Activated naive CD4-positive, alpha-beta T cell treated with anti-CD3 and anti-CD28 coated beads, Interleukin-2, amount 50 U/mL, for 72 hours (primary cell): ENCODE measurements at regions not wholly inside any gene's neighbourhood (a gene's known extent, or its start where the extent isn't known, plus 50 kb on each side); places are given as distances from the start of the nearest gene placed in this dataset.

Experiments used
- ATAC-seq, 2 donors: fragments of 150-1000 bp; cut with Tn5 transposase; 2 replicates each; pipeline ENCODE4 v1.10.0; 2021; ENCODE audit warnings: mild to moderate bottlenecking in 2 of 2, moderate library complexity in 2 of 2
- DNase-seq, 2 donors: peaks; one replicate each; pipeline ENCODE4 v3.0.0; 2021 to 2022; ENCODE audit warnings: low spot score in 2 of 2
- H3K27ac Mint-ChIP-seq, 2 donors: one replicate each; pipeline ENCODE4 v1.8.0; 2022; ENCODE audit warnings: mild to moderate bottlenecking in 2 of 2, mixed read lengths in 2 of 2
- H3K36me3 Mint-ChIP-seq, 2 donors: one replicate each; pipeline ENCODE4 v1.8.0; 2022; ENCODE audit warnings: mixed read lengths in 2 of 2
- H3K9me3 Mint-ChIP-seq, 2 donors: one replicate each; pipeline ENCODE4 v1.8.0; 2022; ENCODE audit warnings: mixed read lengths in 2 of 2

GRCh38 chr4:167435786-167436185 is 201.5 kb upstream of the SPOCK3 start:
- ATAC-seq: no peak
- Mint-ChIP-seq H3K9me3 (peaks cover 14 to 21% of the 10 kb centered on the region in 2 donors), H3K36me3 (no peaks in the 10 kb centered on the region), H3K27ac (no peak overlapping the region)
- no peak for DNase-seq

- Mint-ChIP-seq H3K27ac (no peak overlapping the region), H3K9me3 (peaks cover 5 to 6% of the 10 kb centered on the region in 2 donors), H3K36me3 (no peaks in the 10 kb centered on the region)
- no peak for DNase-seq
- ATAC-seq: no peak
These were observed 209.5 kb upstream of the SPOCK3 start for GRCh38 chr4:167443841-167444240.

- Mint-ChIP-seq H3K27ac (no peak overlapping the region), H3K36me3 (no peaks in the 10 kb centered on the region), H3K9me3 (peaks cover 5 to 13% of the 10 kb centered on the region in 2 donors)
- DNase-seq (no peak), ATAC-seq (no peak)
These were observed 218.7 kb upstream of the SPOCK3 start for GRCh38 chr4:167452922-167453430.

GRCh38 chr4:167456619-167457018 is 222.3 kb upstream of the SPOCK3 start:
- no peak for DNase-seq
- no peak for ATAC-seq
- Mint-ChIP-seq H3K36me3 (no peaks in the 10 kb centered on the region), H3K9me3 (peaks cover 9 to 17% of the 10 kb centered on the region in 2 donors), H3K27ac (no peak overlapping the region)

GRCh38 chr4:167469436-167469835 is 235.1 kb upstream of the SPOCK3 start:
- DNase-seq: no peak
- Mint-ChIP-seq H3K36me3 (no peaks in the 10 kb centered on the region), H3K27ac (no peak overlapping the region), H3K9me3 (peaks cover 4% of the 10 kb centered on the region in 2 donors)
- ATAC-seq: no peak

GRCh38 chr4:167475951-167476350 is 241.7 kb upstream of the SPOCK3 start:
- peaks cover 8 to 9% of the 10 kb centered on the region in 2 donors for H3K9me3 Mint-ChIP-seq
- H3K27ac Mint-ChIP-seq: no peak overlapping the region
- ATAC-seq (no peak), DNase-seq (no peak)
- no peaks in the 10 kb centered on the region for H3K36me3 Mint-ChIP-seq

- Mint-ChIP-seq H3K9me3 (peaks cover 11 to 14% of the 10 kb centered on the region in 2 donors), H3K36me3 (peaks cover 0 to 12% of the 10 kb centered on the region in 2 donors), H3K27ac (no peak overlapping the region)
- DNase-seq (no peak), ATAC-seq (no peak)
These were observed 257.7 kb upstream of the SPOCK3 start for GRCh38 chr4:167492007-167492406.

GRCh38 chr4:167509551-167509950 is 275.3 kb upstream of the SPOCK3 start:
- Mint-ChIP-seq H3K36me3 (no peaks in the 10 kb centered on the region), H3K9me3 (peaks cover 21 to 32% of the 10 kb centered on the region in 2 donors), H3K27ac (no peak overlapping the region)
- no peak for DNase-seq
- ATAC-seq: no peak

- no peak for DNase-seq
- H3K36me3 Mint-ChIP-seq: no peaks in the 10 kb centered on the region
These were observed 289.8 kb upstream of the SPOCK3 start for GRCh38 chr4:167524091-167524490.

GRCh38 chr4:167537761-167538160 is 303.5 kb upstream of the SPOCK3 start:
- H3K27ac Mint-ChIP-seq: no peak overlapping the region
- peaks cover 0 to 4% of the 10 kb centered on the region in 2 donors for H3K9me3 Mint-ChIP-seq
- no peak for DNase-seq
- no peak for ATAC-seq
- no peaks in the 10 kb centered on the region for H3K36me3 Mint-ChIP-seq

More at GRCh38 chr4:167524091-167524490, 289.8 kb upstream of the SPOCK3 start:
- no peak for ATAC-seq
- Mint-ChIP-seq H3K27ac (no peak overlapping the region), H3K9me3 (peaks cover 9 to 14% of the 10 kb centered on the region in 2 donors)

GRCh38 chr4:167541286-167541685 is 307.0 kb upstream of the SPOCK3 start:
- Mint-ChIP-seq H3K36me3 (no peaks in the 10 kb centered on the region), H3K9me3 (peaks cover 9 to 12% of the 10 kb centered on the region in 2 donors), H3K27ac (no peak overlapping the region)
- DNase-seq (no peak), ATAC-seq (no peak)

- Mint-ChIP-seq H3K27ac (no peak overlapping the region), H3K9me3 (peaks cover 10 to 17% of the 10 kb centered on the region in 2 donors), H3K36me3 (no peaks in the 10 kb centered on the region)
- ATAC-seq (no peak), DNase-seq (no peak)
These were observed 310.1 kb upstream of the SPOCK3 start for GRCh38 chr4:167544391-167544790.

GRCh38 chr4:167550021-167550420 is 315.7 kb upstream of the SPOCK3 start:
- ATAC-seq: no peak
- Mint-ChIP-seq H3K9me3 (peaks cover 20 to 29% of the 10 kb centered on the region in 2 donors), H3K27ac (no peak overlapping the region), H3K36me3 (no peaks in the 10 kb centered on the region)
- no peak for DNase-seq

GRCh38 chr4:167555338-167556022 is 321.2 kb upstream of the SPOCK3 start:
- no peak overlapping the region for H3K27ac Mint-ChIP-seq
- DNase-seq (no peak), ATAC-seq (no peak)
- peaks cover 25 to 32% of the 10 kb centered on the region in 2 donors for H3K9me3 Mint-ChIP-seq
- peaks cover 0 to 6% of the 10 kb centered on the region in 2 donors for H3K36me3 Mint-ChIP-seq

- no peak overlapping the region for H3K27ac Mint-ChIP-seq
- DNase-seq (no peak), ATAC-seq (no peak)
- H3K36me3 Mint-ChIP-seq: peaks cover 4 to 7% of the 10 kb centered on the region in 2 donors
- H3K9me3 Mint-ChIP-seq: peaks cover 18% of the 10 kb centered on the region in 2 donors
These were observed 344.6 kb upstream of the SPOCK3 start for GRCh38 chr4:167578906-167579305.

GRCh38 chr4:167581449-167581965 is 347.2 kb upstream of the SPOCK3 start:
- no peak for ATAC-seq
- DNase-seq: peak in 1 of 2 donors; percentile 50
- Mint-ChIP-seq H3K27ac (no peak overlapping the region), H3K36me3 (peaks cover 4 to 7% of the 10 kb centered on the region in 2 donors), H3K9me3 (peaks cover 16 to 19% of the 10 kb centered on the region in 2 donors)

- Mint-ChIP-seq H3K9me3 (peaks cover 15 to 27% of the 10 kb centered on the region in 2 donors), H3K27ac (no peak overlapping the region), H3K36me3 (no peaks in the 10 kb centered on the region)
- DNase-seq (no peak), ATAC-seq (no peak)
These were observed 353.1 kb upstream of the SPOCK3 start for GRCh38 chr4:167587361-167587760.

GRCh38 chr4:167595898-167596297 is 361.6 kb upstream of the SPOCK3 start:
- peaks cover 6 to 9% of the 10 kb centered on the region in 2 donors for H3K9me3 Mint-ChIP-seq
- H3K36me3 Mint-ChIP-seq: no peaks in the 10 kb centered on the region
- no peak for ATAC-seq
- no peak for DNase-seq
- H3K27ac Mint-ChIP-seq: no peak overlapping the region
